ENCODE measurements at regions not wholly inside any gene's neighbourhood (a gene's known extent, or its start where the extent isn't known, plus 50 kb on each side); places are given as distances from the start of the nearest gene placed in this dataset.

- TF ChIP-seq CTCF (conservative IDR thresholded peaks at IDR 0.05; ENCODE audit: low read length) (no peak), EZH2phosphoT487 (IDR thresholded peaks at IDR 0.05; ENCODE audit: borderline replicate concordance) (no peak)
Measured at GRCh38 chr4:117527601-117528000, 442.2 kb upstream of the TRAM1L1 start.
